SU-DHL-6 (cell line): ENCODE measurements at regions not wholly inside any gene's neighbourhood (a gene's known extent, or its start where the extent isn't known, plus 50 kb on each side); places are given as distances from the start of the nearest gene placed in this dataset.

ENCODE experiments used
- H2AFZ ChIP-seq: fragments of 200-600 bp; sonication (generic); 2 replicates; pipeline ENCODE4 v1.6.1; 2014; ENCODE audit warnings: low read depth, mild to moderate bottlenecking, moderate library complexity, mixed read lengths, antibody characterized with exemption, low read length; ENCODE audit not compliant: severe bottlenecking
- H3F3A ChIP-seq: fragments of 200-600 bp; shearing (Covaris generic); 2 replicates; pipeline ENCODE4 v1.6.0; 2016; ENCODE audit warnings: antibody characterized with exemption, mild to moderate bottlenecking; ENCODE audit not compliant: insufficient read depth
- H3K27ac ChIP-seq: fragments of 200-600 bp; sonication (generic); 2 replicates; pipeline ENCODE4 v1.5.1; 2016; ENCODE audit warnings: low read depth, mild to moderate bottlenecking, low read length, moderate library complexity, mixed read lengths
- H3K27me3 ChIP-seq: fragments of 200-600 bp; sonication (generic), shearing (Covaris generic); 2 replicates; pipeline ENCODE4 v1.6.0; 2014; ENCODE audit warnings: mild to moderate bottlenecking, low read length
- H3K36me3 ChIP-seq: fragments of 200-600 bp; sonication (generic); 2 replicates; pipeline ENCODE4 v1.6.1; 2014; ENCODE audit warnings: mild to moderate bottlenecking, low read length, mixed read lengths
- H3K4me2 ChIP-seq: fragments of 300-600, 200-600 bp; shearing (Covaris generic), sonication (generic); 2 replicates; pipeline ENCODE4 v1.6.0; 2014; ENCODE audit warnings: low read length, low read depth, mild to moderate bottlenecking; ENCODE audit not compliant: poor library complexity, severe bottlenecking
- H3K4me3 ChIP-seq: fragments of 200-600 bp; sonication (generic); 2 replicates; pipeline ENCODE4 v1.5.1; 2014; ENCODE audit warnings: antibody characterized with exemption, low read length, mild to moderate bottlenecking, mixed read lengths; ENCODE audit not compliant: insufficient read depth, poor library complexity, severe bottlenecking
- H3K79me2 ChIP-seq: fragments of 200-600 bp; sonication (generic); 2 replicates; pipeline ENCODE4 v1.6.1; 2014; ENCODE audit warnings: mild to moderate bottlenecking, low read length, moderate library complexity; ENCODE audit not compliant: insufficient read depth
- H3K9ac ChIP-seq: fragments of 200-600 bp; sonication (generic); 2 replicates; pipeline ENCODE4 v1.7.0; 2014; ENCODE audit warnings: mild to moderate bottlenecking, low read length
- H3K9me2 ChIP-seq: fragments of 200-600 bp; sonication (generic); replicated peaks from 2 replicates; pipeline ENCODE4 v1.6.1; 2014; ENCODE audit warnings: low read length; ENCODE audit not compliant: insufficient read depth
- H3K9me3 ChIP-seq: fragments of 200-600 bp; sonication (generic); 2 replicates; pipeline ENCODE4 v1.6.1; 2014; ENCODE audit warnings: low read length, mixed read lengths; ENCODE audit not compliant: insufficient read depth
- H4K20me1 ChIP-seq: fragments of 200-600 bp; sonication (generic); 2 replicates; pipeline ENCODE4 v1.6.1; 2014; ENCODE audit warnings: low read depth, mild to moderate bottlenecking, antibody characterized with exemption, low read length, moderate library complexity, mixed read lengths
- EZH2phosphoT487 ChIP-seq: fragments of 200-600 bp; sonication (generic), shearing (Covaris generic); conservative IDR thresholded peaks from 2 replicates; pipeline ENCODE4 v1.6.1; 2018; ENCODE audit warnings: mild to moderate bottlenecking, antibody characterized with exemption, low read length, moderate library complexity, mixed read lengths
- TF ChIP-seq, protein P1 (sequence below): fragments of 200-600 bp; sonication (generic); IDR thresholded peaks from one replicate; pipeline ENCODE4 v1.5.1; 2017; ENCODE audit warnings: antibody characterized with exemption, mild to moderate bottlenecking, low read length, moderate library complexity; ENCODE audit not compliant: insufficient read depth, poor library complexity, severe bottlenecking

DNA sequence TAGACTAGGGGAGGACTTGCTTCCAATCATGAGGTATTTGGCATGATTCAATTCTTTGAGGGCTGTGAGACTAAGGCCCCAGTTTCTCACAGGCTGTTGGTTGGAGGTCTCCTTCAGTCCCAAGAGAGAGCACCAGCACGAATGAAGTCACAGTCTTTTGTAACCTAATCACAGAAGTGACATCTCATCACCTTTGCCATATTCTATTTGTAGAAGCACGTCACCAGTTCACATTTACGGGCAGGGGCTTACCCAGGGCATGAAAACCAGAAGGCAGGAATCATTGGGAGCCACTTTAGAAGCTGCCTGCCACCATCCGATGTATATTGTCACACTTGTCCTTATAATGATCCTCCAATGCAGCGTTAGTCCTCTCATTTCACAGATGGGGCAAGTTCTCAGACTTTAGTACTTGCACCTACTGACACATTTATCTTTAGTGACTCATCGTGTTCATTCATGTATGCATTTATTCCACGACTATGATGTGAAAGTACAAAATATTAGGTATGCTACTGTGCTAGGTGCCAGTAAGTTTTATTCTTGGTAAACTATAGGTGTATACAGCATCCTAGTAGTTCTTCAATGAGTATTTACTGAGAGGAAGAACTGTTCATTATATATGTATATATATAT, 163.8 kb upstream of the PGRMC2 start:
- no peak overlapping the region for H2AFZ ChIP-seq
- H3K27ac ChIP-seq, result no peak overlapping the region
- H4K20me1 ChIP-seq, result no peaks in the 10 kb centered on the region
- H3K79me2 ChIP-seq, result no peaks in the 10 kb centered on the region
- H3K9me3 ChIP-seq, result no peaks in the 10 kb centered on the region
- no peak overlapping the region for H3K4me3 ChIP-seq
- H3K9me2 ChIP-seq, result no peaks in the 10 kb centered on the region
- no peak overlapping the region for H3K9ac ChIP-seq
- no peak for TF ChIP-seq EZH2phosphoT487
- TF ChIP-seq, protein P1, sequence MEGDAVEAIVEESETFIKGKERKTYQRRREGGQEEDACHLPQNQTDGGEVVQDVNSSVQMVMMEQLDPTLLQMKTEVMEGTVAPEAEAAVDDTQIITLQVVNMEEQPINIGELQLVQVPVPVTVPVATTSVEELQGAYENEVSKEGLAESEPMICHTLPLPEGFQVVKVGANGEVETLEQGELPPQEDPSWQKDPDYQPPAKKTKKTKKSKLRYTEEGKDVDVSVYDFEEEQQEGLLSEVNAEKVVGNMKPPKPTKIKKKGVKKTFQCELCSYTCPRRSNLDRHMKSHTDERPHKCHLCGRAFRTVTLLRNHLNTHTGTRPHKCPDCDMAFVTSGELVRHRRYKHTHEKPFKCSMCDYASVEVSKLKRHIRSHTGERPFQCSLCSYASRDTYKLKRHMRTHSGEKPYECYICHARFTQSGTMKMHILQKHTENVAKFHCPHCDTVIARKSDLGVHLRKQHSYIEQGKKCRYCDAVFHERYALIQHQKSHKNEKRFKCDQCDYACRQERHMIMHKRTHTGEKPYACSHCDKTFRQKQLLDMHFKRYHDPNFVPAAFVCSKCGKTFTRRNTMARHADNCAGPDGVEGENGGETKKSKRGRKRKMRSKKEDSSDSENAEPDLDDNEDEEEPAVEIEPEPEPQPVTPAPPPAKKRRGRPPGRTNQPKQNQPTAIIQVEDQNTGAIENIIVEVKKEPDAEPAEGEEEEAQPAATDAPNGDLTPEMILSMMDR, result no peak
- H3K36me3 ChIP-seq, result no peaks in the 10 kb centered on the region
- H3F3A ChIP-seq, result no peaks in the 10 kb centered on the region
- no peak overlapping the region for H3K4me2 ChIP-seq
- H3K27me3 ChIP-seq, result no peaks in the 10 kb centered on the region

DNA sequence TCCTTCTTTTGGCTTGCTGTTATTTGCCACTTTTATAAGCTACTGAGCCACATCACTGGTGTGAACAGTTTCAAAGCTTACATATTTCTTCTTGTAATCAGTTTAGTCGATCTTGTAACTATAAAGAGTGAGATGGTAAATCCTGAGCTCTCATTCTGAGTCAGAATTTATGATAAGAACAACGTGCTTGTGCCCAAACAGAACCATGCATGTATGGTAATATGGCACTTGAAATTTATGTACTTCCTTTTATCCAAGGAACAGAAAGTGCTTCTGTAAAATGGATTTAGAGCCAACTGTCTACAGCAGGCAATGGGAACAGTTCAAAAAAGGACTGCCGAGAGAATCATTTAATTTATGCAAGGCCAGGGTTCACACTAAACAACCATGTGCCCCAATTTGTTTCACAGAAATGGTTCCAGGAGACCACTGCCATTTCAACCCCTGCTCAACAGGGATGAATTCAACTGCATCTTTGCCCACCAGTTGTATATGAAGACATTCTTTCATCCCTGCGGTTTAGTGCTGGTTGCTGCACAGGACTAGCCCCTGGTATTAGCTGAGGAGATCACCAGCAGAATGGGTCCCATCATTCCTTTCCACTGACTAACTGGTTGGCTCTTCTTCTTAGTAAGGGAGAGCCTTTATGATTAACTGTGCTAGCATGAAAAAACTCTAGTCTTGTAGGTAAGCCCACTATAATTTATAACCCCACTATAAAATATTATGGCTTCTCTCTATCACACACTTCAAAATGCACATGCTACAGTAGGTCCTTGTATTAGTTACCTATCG, 162.9 kb upstream of the PGRMC2 start:
- no peak overlapping the region for H3K9ac ChIP-seq
- H3K27ac ChIP-seq, result no peak overlapping the region
- H3K9me3 ChIP-seq, result no peaks in the 10 kb centered on the region
- no peak overlapping the region for H2AFZ ChIP-seq
- no peak overlapping the region for H3K4me2 ChIP-seq
- H3K27me3 ChIP-seq, result no peaks in the 10 kb centered on the region
- H3K36me3 ChIP-seq, result no peaks in the 10 kb centered on the region
- no peak overlapping the region for H3K4me3 ChIP-seq
- no peaks in the 10 kb centered on the region for H3K9me2 ChIP-seq
- no peaks in the 10 kb centered on the region for H3F3A ChIP-seq
- TF ChIP-seq, protein P1, result no peak
- TF ChIP-seq EZH2phosphoT487, result no peak
- no peaks in the 10 kb centered on the region for H4K20me1 ChIP-seq
- no peaks in the 10 kb centered on the region for H3K79me2 ChIP-seq

GRCh38 chr4:128449251-128449650, 161.6 kb upstream of the PGRMC2 start:
- no peaks in the 10 kb centered on the region for H3K27me3 ChIP-seq
- TF ChIP-seq, protein P1, result no peak
- no peak for TF ChIP-seq EZH2phosphoT487

More at GRCh38 chr4:128449251-128449650, 161.6 kb upstream of the PGRMC2 start:
- no peaks in the 10 kb centered on the region for H3K36me3 ChIP-seq
- no peak overlapping the region for H3K9ac ChIP-seq
- H3F3A ChIP-seq, result no peaks in the 10 kb centered on the region
- H3K9me3 ChIP-seq, result no peaks in the 10 kb centered on the region
- H3K27ac ChIP-seq, result no peak overlapping the region
- H3K9me2 ChIP-seq, result no peaks in the 10 kb centered on the region
- H4K20me1 ChIP-seq, result no peaks in the 10 kb centered on the region
- H3K4me3 ChIP-seq, result no peak overlapping the region
- no peak overlapping the region for H3K4me2 ChIP-seq
- H2AFZ ChIP-seq, result no peak overlapping the region
- no peaks in the 10 kb centered on the region for H3K79me2 ChIP-seq
